Fibroblast of mammary gland (primary cell): ENCODE measurements at regions not wholly inside any gene's neighbourhood (a gene's known extent, or its start where the extent isn't known, plus 50 kb on each side); places are given as distances from the start of the nearest gene placed in this dataset.
A peak's percentile ranks its signal among the peaks of the same experiment; 100 is the strongest.

Experiments used
- DNase-seq: peaks from one replicate; pipeline ENCODE4 v3.0.0-alpha.2; 2010; ENCODE audit warnings: low read depth
- H3K4me3 ChIP-seq: 2 replicates; pipeline ENCODE4 v1.5.1; 2011; ENCODE audit warnings: low read depth, mild to moderate bottlenecking, low read length, moderate library complexity; ENCODE audit not compliant: control insufficient read depth
- CTCF ChIP-seq: conservative IDR thresholded peaks from 2 replicates; pipeline ENCODE4 v1.5.1; 2011; ENCODE audit warnings: low read depth, low read length, inconsistent platforms; ENCODE audit not compliant: control insufficient read depth, insufficient read depth

GRCh38 chr17:77375917-77376651, 235.3 kb downstream of the SEC14L1 start:
- DNase-seq: peak; percentile 91
- TF ChIP-seq CTCF: no peak
- H3K4me3 ChIP-seq: peak overlapping the region; percentile 80

- no peak for DNase-seq
- H3K4me3 ChIP-seq: no peak overlapping the region
- TF ChIP-seq CTCF: no peak
Measured at GRCh38 chr17:77376795-77377709, 236.3 kb downstream of the SEC14L1 start.

GRCh38 chr17:77377710-77378235, 237.0 kb downstream of the SEC14L1 start:
- no peak overlapping the region for H3K4me3 ChIP-seq
- no peak for DNase-seq
- TF ChIP-seq CTCF: no peak

- TF ChIP-seq CTCF: no peak
- no peak overlapping the region for H3K4me3 ChIP-seq
- DNase-seq: no peak
Measured at GRCh38 chr17:77378318-77379064, 237.7 kb downstream of the SEC14L1 start.

- H3K4me3 ChIP-seq: no peak overlapping the region
- DNase-seq: no peak
- TF ChIP-seq CTCF: no peak
Measured at GRCh38 chr17:77379065-77379428, 238.3 kb downstream of the SEC14L1 start.

- TF ChIP-seq CTCF: no peak
Measured at GRCh38 chr17:77379832-77380231, 239.1 kb downstream of the SEC14L1 start.

More at GRCh38 chr17:77379832-77380231, 239.1 kb downstream of the SEC14L1 start:
- H3K4me3 ChIP-seq: no peak overlapping the region
- no peak for DNase-seq
